ENCODE measurements at regions not wholly inside any gene's neighbourhood (a gene's known extent, or its start where the extent isn't known, plus 50 kb on each side); places are given as distances from the start of the nearest gene placed in this dataset.

- TF ChIP-seq POLR2A (IDR thresholded peaks at IDR 0.05; ENCODE audit: low read depth, low read length) (no peak), POLR2AphosphoS5 (IDR thresholded peaks at IDR 0.05; ENCODE audit: low read depth, low read length) (no peak), TAF1 (IDR thresholded peaks at IDR 0.05; ENCODE audit: low read depth, low read length) (no peak)
Measured at GRCh38 chr18:61743775-61744531, 148.9 kb downstream of the RNF152 start.
